Right atrium auricular region (tissue), 2 donors: ENCODE measurements at regions not wholly inside any gene's neighbourhood (a gene's known extent, or its start where the extent isn't known, plus 50 kb on each side); places are given as distances from the start of the nearest gene placed in this dataset.

ENCODE experiments used
- DNase-seq: peaks from one replicate; pipeline ENCODE4 v3.0.0-alpha.2; 2019; ENCODE audit warnings: low spot score
- H3K27ac ChIP-seq, 2 donors: fragments of 200-600 bp; sonication (generic); 1 replicate in 1 of 2; 2 replicates in 1 of 2; pipeline ENCODE4 v1.5.1; 2016 to 2019
- H3K27me3 ChIP-seq, 2 donors: fragments of 200-600 bp; sonication (generic); one replicate each; pipeline versions ENCODE4 v1.5.1 to v1.6.0; 2017 to 2019
- H3K36me3 ChIP-seq: fragments of 200-600 bp; sonication (generic); one replicate; pipeline ENCODE4 v1.5.1; 2016
- H3K4me1 ChIP-seq, 2 donors: fragments of 200-600 bp; sonication (generic); one replicate each; pipeline versions ENCODE4 v1.5.1 to v1.6.0; 2017 to 2019
- H3K4me3 ChIP-seq, 2 donors: fragments of 200-600 bp; sonication (generic); 1 replicate in 1 of 2; 2 replicates in 1 of 2; pipeline ENCODE4 v1.5.1; 2017 to 2019; ENCODE audit warnings: mild to moderate bottlenecking in 1 of 2, moderate library complexity in 1 of 2
- H3K9me3 ChIP-seq, 2 donors: fragments of 200-600 bp; sonication (generic); one replicate each; pipeline ENCODE4 v1.5.1; 2019
- TF ChIP-seq, protein P1 (sequence below), 2 donors: fragments of 200-600 bp; sonication (generic); IDR thresholded peaks; one replicate each; pipeline ENCODE4 v1.5.1; 2019; ENCODE audit warnings: antibody characterized with exemption in 2 of 2

DNA sequence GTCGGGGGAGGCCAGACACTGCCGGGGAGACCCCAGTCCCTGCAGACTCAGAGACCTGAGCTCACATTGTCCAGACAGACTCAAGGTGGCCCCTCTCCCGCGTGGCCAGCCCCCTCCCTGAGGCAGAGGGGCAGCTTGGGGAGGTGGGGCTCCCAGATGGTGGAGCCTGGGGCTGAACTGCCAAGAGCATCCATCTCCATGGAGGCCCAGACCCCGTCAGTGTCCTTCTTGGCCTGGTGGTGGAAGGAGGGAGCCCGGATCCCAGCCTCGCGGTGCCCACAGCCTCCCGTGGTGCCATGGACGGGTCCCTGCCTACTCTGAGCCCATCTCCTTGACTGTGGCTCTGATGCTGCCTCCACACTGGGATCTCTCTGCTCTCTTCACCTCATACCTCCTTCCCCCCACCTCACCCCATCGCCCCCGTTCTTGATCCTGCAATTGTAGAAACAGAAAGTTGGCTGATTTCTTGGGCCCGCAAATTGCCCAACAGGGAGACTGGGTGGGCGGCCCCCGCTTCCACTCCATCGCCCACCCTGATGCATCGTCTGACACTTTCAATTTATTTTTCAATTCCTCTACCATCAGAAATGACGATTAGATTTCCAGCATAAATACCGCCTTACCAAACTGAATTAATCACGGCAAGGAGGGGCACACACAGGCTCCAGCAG, 348.9 kb downstream of the MATN1 start:
- no peak overlapping the region for H3K4me3 ChIP-seq
- H3K27me3 ChIP-seq = no peaks in the 10 kb centered on the region
- no peaks in the 10 kb centered on the region for H3K9me3 ChIP-seq
- TF ChIP-seq, protein P1, sequence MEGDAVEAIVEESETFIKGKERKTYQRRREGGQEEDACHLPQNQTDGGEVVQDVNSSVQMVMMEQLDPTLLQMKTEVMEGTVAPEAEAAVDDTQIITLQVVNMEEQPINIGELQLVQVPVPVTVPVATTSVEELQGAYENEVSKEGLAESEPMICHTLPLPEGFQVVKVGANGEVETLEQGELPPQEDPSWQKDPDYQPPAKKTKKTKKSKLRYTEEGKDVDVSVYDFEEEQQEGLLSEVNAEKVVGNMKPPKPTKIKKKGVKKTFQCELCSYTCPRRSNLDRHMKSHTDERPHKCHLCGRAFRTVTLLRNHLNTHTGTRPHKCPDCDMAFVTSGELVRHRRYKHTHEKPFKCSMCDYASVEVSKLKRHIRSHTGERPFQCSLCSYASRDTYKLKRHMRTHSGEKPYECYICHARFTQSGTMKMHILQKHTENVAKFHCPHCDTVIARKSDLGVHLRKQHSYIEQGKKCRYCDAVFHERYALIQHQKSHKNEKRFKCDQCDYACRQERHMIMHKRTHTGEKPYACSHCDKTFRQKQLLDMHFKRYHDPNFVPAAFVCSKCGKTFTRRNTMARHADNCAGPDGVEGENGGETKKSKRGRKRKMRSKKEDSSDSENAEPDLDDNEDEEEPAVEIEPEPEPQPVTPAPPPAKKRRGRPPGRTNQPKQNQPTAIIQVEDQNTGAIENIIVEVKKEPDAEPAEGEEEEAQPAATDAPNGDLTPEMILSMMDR (IDR thresholded peaks at IDR 0.05) = no peak
- no peaks in the 10 kb centered on the region for H3K36me3 ChIP-seq
- H3K4me1 ChIP-seq = no peaks in the 10 kb centered on the region
- peak; percentile 23 for DNase-seq
- H3K27ac ChIP-seq = no peak overlapping the region

DNA sequence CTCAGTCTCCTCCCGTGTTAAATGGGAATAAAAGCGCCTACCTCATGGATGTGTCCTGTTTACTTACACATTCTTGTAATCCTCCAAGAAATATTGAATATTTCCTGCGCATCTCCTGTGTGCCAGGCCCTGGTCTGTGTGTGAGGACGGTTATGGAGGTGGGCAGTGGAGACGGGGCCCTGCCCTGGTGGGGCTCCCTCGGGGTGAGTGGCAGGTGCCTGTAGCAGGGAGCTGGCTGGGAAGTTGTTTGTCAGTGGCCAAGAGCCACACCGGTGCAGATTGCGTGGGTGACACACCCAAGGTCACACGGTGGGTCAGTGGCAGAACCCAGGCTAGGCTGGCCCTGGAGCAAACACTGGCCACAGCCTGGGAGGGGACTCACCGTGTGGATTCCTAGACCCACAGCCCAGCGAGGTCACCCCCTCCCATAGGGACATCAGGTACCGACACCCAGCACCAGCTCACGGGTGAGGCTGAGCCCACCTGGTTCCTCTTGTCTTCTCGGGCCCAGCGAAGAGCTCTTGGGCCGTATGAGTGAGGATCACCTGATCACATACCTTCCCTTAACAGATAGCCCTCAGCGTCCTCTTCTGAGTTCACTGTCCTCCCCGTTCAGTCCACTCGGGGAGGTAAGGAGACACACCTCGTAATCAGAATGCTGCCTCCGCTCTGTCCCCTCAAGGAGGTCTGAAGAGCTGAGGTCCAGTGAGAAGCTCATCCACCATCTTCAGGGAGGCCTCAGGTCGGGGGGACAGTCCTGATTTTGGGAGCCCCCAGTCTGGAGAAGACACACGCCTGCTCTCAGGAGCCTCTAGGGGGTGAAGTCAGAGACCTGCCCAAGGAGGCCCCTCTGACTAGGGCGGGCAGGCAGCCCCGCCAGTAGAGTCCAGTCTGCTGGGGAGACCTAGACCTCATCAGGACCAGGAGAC, 349.6 kb downstream of the MATN1 start:
- Histone ChIP-seq H3K27me3 (no peaks in the 10 kb centered on the region), H3K9me3 (no peaks in the 10 kb centered on the region), H3K27ac (no peak overlapping the region), H3K4me3 (no peak overlapping the region), H3K36me3 (no peaks in the 10 kb centered on the region), H3K4me1 (no peaks in the 10 kb centered on the region)
- peak; percentile 54 for DNase-seq
- TF ChIP-seq, protein P1 (IDR thresholded peaks at IDR 0.05) = no peak

DNA sequence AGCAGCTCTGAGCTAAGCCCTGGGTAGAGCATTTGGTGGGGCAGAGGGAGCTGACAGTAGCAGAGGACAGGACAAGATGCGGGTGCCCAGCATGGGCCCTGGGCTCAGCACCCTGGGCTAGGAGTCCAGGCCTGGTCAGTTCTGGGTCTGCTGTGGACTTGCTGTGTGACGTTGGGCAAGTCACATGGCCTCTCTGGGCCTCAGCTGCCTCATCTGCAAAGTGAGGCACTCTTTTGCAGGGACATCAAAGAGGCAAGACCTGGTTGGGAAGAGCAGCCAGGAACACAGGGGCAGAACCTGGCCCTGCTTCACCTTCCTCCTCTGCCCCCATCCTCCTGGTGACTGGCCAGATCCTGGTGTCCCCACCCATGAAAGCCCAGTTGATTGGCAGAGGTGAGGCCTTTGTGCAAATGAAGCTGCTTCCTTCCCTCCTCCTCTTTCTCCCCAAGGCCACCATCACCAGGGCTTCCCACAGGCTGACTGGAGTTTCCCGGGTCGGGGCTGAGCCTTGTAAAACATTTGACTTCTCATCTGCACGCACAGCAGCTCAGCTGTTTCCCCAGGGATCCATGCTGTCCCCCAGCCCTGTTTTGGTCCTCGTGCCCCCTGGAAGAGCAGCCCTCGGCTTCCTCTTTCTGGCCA, 350.5 kb downstream of the MATN1 start:
- no peak overlapping the region for H3K27ac ChIP-seq
- peak; percentile 44 for DNase-seq
- H3K36me3 ChIP-seq = no peaks in the 10 kb centered on the region
- no peak overlapping the region for H3K4me3 ChIP-seq
- no peaks in the 10 kb centered on the region for H3K27me3 ChIP-seq
- H3K4me1 ChIP-seq = no peaks in the 10 kb centered on the region
- H3K9me3 ChIP-seq = no peaks in the 10 kb centered on the region
- TF ChIP-seq, protein P1 (IDR thresholded peaks at IDR 0.05) = no peak

DNA sequence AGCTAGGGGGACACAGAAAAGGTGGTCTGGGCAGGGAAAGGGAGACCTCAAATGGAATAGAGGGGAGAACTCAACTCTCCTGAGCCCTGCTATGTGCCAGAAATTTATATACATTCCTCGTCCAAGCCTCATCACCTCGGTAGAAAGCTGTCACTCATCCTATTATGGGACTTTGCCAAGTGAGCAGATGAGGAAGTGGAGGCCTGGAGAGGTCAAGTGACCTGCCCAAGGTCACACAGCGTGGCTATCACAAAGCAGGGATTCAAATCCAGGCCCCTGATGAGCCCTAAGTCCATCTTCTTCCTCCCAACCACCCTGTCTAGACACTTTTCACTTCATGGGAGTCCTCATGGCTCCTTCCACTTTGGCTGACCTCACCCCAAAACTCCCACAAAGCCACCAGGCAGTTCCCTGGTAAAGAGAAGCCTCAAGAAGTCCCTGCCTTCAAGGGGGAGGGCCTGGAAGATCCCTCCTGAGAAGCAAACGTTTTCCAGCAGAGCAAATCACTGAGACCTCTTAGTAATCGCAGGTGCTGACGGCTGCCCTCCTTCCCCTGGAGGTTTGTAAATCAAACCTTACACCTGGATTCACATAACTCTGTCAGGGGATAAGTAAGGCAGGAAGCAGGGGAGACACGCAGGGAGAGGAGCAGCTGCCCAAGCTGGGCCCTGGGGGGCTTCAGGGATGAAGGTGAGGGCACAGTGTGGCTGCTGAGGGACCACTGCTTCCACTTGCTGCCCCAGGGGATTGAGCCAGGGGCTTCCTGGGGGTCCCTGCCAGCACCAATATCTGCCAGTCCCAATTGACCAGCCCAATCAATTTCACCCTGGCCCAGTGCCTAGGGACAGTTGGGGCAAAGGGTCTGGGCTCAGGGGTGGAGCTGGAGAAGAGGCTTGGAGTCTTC, 351.2 kb downstream of the MATN1 start:
- DNase-seq = peak; percentile 9
- Histone ChIP-seq H3K27ac (no peak overlapping the region), H3K4me1 (no peaks in the 10 kb centered on the region), H3K36me3 (no peaks in the 10 kb centered on the region), H3K4me3 (no peak overlapping the region), H3K27me3 (no peaks in the 10 kb centered on the region), H3K9me3 (no peaks in the 10 kb centered on the region)
- TF ChIP-seq, protein P1 (IDR thresholded peaks at IDR 0.05) = no peak

DNA sequence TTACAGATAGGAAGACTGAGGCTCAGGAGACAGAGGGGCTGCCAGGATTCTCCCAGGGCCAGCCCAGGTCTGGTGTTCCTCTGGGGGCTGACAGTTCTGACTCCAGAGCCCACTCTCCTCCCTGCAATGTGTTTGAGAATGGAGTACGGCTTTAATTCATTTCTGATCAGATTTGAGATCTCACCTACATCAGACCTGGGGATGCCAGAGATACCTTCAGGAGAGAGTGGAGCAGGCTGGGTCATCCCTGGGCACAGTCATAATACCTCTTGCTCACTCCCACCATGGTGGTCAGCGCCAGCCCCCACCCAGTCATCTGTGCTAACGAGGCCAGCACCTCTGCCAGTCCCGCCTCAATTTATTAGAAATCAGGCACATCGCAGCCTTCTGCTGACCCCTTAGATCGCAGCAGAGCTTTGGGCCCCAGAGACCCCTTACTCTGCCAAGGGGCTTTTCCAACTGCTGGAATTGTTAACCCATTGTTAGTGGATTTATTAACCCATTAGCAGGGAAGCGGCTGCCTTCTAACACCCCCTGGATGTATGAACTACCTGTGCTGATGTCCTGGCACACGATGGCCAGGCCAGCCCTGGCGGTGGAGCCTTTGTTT, 352.1 kb downstream of the MATN1 start:
- no peak overlapping the region for H3K4me3 ChIP-seq
- no peaks in the 10 kb centered on the region for H3K9me3 ChIP-seq
- no peaks in the 10 kb centered on the region for H3K27me3 ChIP-seq
- peak; percentile 47 for DNase-seq
- H3K27ac ChIP-seq = no peak overlapping the region
- no peaks in the 10 kb centered on the region for H3K36me3 ChIP-seq
- no peaks in the 10 kb centered on the region for H3K4me1 ChIP-seq
- TF ChIP-seq, protein P1 (IDR thresholded peaks at IDR 0.05) = no peak
